ENCODE measurements at regions not wholly inside any gene's neighbourhood (a gene's known extent, or its start where the extent isn't known, plus 50 kb on each side); places are given as distances from the start of the nearest gene placed in this dataset.

GRCh38 chr13:65856431-65856830 lies 1373.7 kb downstream of the PCDH9 start:
- TF ChIP-seq CTCF (IDR thresholded peaks at IDR 0.05; ENCODE audit: insufficient read depth, low read length, poor library complexity, severe bottlenecking) (no peak), EZH2phosphoT487 (conservative IDR thresholded peaks at IDR 0.05; ENCODE audit: low read length) (no peak)

Measured in SU-DHL-6 (cell line).